IMR-90 (cell line): ENCODE measurements at regions not wholly inside any gene's neighbourhood (a gene's known extent, or its start where the extent isn't known, plus 50 kb on each side); places are given as distances from the start of the nearest gene placed in this dataset.

ENCODE experiments used
- POLR2A ChIP-seq: IDR thresholded peaks from 2 replicates; pipeline ENCODE4 v1.6.1; 2012; ENCODE audit warnings: mild to moderate bottlenecking, low read depth, low read length
- TF ChIP-seq, protein P1 (sequence below): conservative IDR thresholded peaks from 2 replicates; pipeline ENCODE4 v1.5.1; 2012; ENCODE audit warnings: mild to moderate bottlenecking, low read depth, low read length, improper control_type of control experiment
- TF ChIP-seq, protein P2 (sequence below): fragments of 150-350 bp; IDR thresholded peaks from 2 replicates; pipeline ENCODE4 v1.6.1; 2016; ENCODE audit warnings: low read depth, mild to moderate bottlenecking, low read length, moderate library complexity, borderline replicate concordance

DNA sequence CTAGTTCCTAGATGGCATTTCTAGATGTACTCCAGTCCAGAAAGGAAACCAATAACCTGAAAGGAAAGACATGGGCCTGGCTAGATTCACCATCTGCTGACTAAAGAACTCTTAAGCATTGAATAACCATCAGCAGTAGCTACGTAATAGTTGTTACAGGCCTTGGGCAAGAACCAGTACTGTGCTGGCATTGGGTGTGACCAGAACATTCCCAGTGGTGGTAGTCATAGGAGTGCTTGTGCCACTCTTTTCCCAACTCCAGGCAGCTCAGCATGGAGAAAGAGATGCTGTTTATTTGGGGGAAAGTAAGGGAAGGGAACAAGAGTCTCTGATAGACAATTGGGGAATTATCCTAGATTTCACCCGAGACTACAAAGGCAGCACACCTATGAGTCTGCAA is 333.3 kb downstream of the SLC16A7 start:
- TF ChIP-seq, protein P1, sequence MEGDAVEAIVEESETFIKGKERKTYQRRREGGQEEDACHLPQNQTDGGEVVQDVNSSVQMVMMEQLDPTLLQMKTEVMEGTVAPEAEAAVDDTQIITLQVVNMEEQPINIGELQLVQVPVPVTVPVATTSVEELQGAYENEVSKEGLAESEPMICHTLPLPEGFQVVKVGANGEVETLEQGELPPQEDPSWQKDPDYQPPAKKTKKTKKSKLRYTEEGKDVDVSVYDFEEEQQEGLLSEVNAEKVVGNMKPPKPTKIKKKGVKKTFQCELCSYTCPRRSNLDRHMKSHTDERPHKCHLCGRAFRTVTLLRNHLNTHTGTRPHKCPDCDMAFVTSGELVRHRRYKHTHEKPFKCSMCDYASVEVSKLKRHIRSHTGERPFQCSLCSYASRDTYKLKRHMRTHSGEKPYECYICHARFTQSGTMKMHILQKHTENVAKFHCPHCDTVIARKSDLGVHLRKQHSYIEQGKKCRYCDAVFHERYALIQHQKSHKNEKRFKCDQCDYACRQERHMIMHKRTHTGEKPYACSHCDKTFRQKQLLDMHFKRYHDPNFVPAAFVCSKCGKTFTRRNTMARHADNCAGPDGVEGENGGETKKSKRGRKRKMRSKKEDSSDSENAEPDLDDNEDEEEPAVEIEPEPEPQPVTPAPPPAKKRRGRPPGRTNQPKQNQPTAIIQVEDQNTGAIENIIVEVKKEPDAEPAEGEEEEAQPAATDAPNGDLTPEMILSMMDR, result no peak
- TF ChIP-seq POLR2A, result no peak
- TF ChIP-seq, protein P2, sequence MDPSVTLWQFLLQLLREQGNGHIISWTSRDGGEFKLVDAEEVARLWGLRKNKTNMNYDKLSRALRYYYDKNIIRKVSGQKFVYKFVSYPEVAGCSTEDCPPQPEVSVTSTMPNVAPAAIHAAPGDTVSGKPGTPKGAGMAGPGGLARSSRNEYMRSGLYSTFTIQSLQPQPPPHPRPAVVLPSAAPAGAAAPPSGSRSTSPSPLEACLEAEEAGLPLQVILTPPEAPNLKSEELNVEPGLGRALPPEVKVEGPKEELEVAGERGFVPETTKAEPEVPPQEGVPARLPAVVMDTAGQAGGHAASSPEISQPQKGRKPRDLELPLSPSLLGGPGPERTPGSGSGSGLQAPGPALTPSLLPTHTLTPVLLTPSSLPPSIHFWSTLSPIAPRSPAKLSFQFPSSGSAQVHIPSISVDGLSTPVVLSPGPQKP, result no peak
